SU-DHL-6 (cell line): ENCODE measurements at regions not wholly inside any gene's neighbourhood (a gene's known extent, or its start where the extent isn't known, plus 50 kb on each side); places are given as distances from the start of the nearest gene placed in this dataset.

ENCODE experiments used
- CTCF ChIP-seq: fragments of 200-600 bp; sonication (generic); IDR thresholded peaks from one replicate; pipeline ENCODE4 v1.5.1; 2017; ENCODE audit warnings: antibody characterized with exemption, mild to moderate bottlenecking, low read length, moderate library complexity; ENCODE audit not compliant: insufficient read depth, poor library complexity, severe bottlenecking
- EZH2phosphoT487 ChIP-seq: fragments of 200-600 bp; sonication (generic), shearing (Covaris generic); conservative IDR thresholded peaks from 2 replicates; pipeline ENCODE4 v1.6.1; 2018; ENCODE audit warnings: mild to moderate bottlenecking, antibody characterized with exemption, low read length, moderate library complexity, mixed read lengths

GRCh38 chr1:212225871-212226302, 59.3 kb upstream of the PPP2R5A start:
- TF ChIP-seq CTCF (no peak), EZH2phosphoT487 (no peak)
